Neutrophil (primary cell): ENCODE measurements at regions not wholly inside any gene's neighbourhood (a gene's known extent, or its start where the extent isn't known, plus 50 kb on each side); places are given as distances from the start of the nearest gene placed in this dataset.

Experiments used
- H3K27ac ChIP-seq: fragments of 200-600 bp; sonication (generic); 2 replicates; pipeline ENCODE4 v1.5.1; 2016; ENCODE audit warnings: mild to moderate bottlenecking, moderate library complexity
- H3K27me3 ChIP-seq: fragments of 200-600 bp; sonication (generic); 2 replicates; pipeline ENCODE4 v1.6.0; 2016; ENCODE audit warnings: mild to moderate bottlenecking
- H3K36me3 ChIP-seq: fragments of 200-600 bp; sonication (generic); 2 replicates; pipeline ENCODE4 v1.5.1; 2017
- H3K4me1 ChIP-seq, 2 experiments: fragments of 200-600 bp in 1 of 2; sonication (generic) in 1 of 2; 1 replicate in 1 of 2; 2 replicates in 1 of 2; pipeline versions ENCODE4 v1.5.1 to v1.6.1; 2013 to 2016; ENCODE audit warnings: low read depth in 1 of 2, low read length in 1 of 2, mild to moderate bottlenecking in 1 of 2, moderate library complexity in 1 of 2; ENCODE audit not compliant: control insufficient read depth in 1 of 2, insufficient read depth in 1 of 2
- H3K4me3 ChIP-seq, 2 experiments: fragments of 200-600 bp in 1 of 2; sonication (generic) in 1 of 2; 1 replicate in 1 of 2; 2 replicates in 1 of 2; pipeline ENCODE4 v1.5.1; 2013 to 2016; ENCODE audit warnings: low read depth in 1 of 2, low read length in 1 of 2, mild to moderate bottlenecking in 1 of 2, moderate library complexity in 1 of 2
- H3K9me3 ChIP-seq: fragments of 200-600 bp; sonication (generic); 2 replicates; pipeline ENCODE4 v1.5.1; 2016
- CTCF ChIP-seq: fragments of 200-600 bp; sonication (generic); IDR thresholded peaks from 2 replicates; pipeline ENCODE4 v1.5.1; 2016; ENCODE audit warnings: antibody characterized with exemption

- no peaks in the 10 kb centered on the region for H3K27me3 ChIP-seq
- H3K36me3 ChIP-seq: no peaks in the 10 kb centered on the region
- no peak for TF ChIP-seq CTCF
- no peaks in the 10 kb centered on the region for H3K9me3 ChIP-seq
- no peaks in the 10 kb centered on the region for H3K4me1 ChIP-seq
- H3K4me3 ChIP-seq: no peak overlapping the region
- no peak overlapping the region for H3K27ac ChIP-seq
These were observed 247.3 kb downstream of the GPAT3 start for GRCh38 chr4:83783215-83783614.

GRCh38 chr4:83782591-83782990, 246.7 kb downstream of the GPAT3 start:
- Histone ChIP-seq H3K27ac (no peak overlapping the region), H3K4me3 (no peak overlapping the region), H3K4me1 (no peaks in the 10 kb centered on the region), H3K36me3 (no peaks in the 10 kb centered on the region), H3K27me3 (no peaks in the 10 kb centered on the region), H3K9me3 (no peaks in the 10 kb centered on the region)
- TF ChIP-seq CTCF: no peak

- TF ChIP-seq CTCF: no peak
- Histone ChIP-seq H3K27me3 (no peaks in the 10 kb centered on the region), H3K27ac (no peak overlapping the region), H3K4me1 (no peaks in the 10 kb centered on the region), H3K9me3 (no peaks in the 10 kb centered on the region), H3K4me3 (no peak overlapping the region), H3K36me3 (no peaks in the 10 kb centered on the region)
These were observed 245.5 kb downstream of the GPAT3 start for GRCh38 chr4:83781434-83781833.

- no peaks in the 10 kb centered on the region for H3K27me3 ChIP-seq
- no peak for TF ChIP-seq CTCF
- no peak overlapping the region for H3K4me3 ChIP-seq
- H3K36me3 ChIP-seq: no peaks in the 10 kb centered on the region
- no peaks in the 10 kb centered on the region for H3K9me3 ChIP-seq
- H3K27ac ChIP-seq: no peak overlapping the region
- no peaks in the 10 kb centered on the region for H3K4me1 ChIP-seq
These were observed 244.3 kb downstream of the GPAT3 start for GRCh38 chr4:83780053-83780733.

GRCh38 chr4:83779103-83780052, 243.5 kb downstream of the GPAT3 start:
- H3K27me3 ChIP-seq: no peaks in the 10 kb centered on the region
- no peak for TF ChIP-seq CTCF
- no peaks in the 10 kb centered on the region for H3K4me1 ChIP-seq
- no peaks in the 10 kb centered on the region for H3K36me3 ChIP-seq
- H3K27ac ChIP-seq: no peak overlapping the region
- H3K4me3 ChIP-seq: no peak overlapping the region
- H3K9me3 ChIP-seq: no peaks in the 10 kb centered on the region
